Cardiac muscle cell (in vitro differentiated cells and primary cell): ENCODE measurements at regions not wholly inside any gene's neighbourhood (a gene's known extent, or its start where the extent isn't known, plus 50 kb on each side); places are given as distances from the start of the nearest gene placed in this dataset.

Experiments
- DNase-seq, 2 donors: peaks; one replicate each; pipeline versions ENCODE4 v3.0.0 to v3.0.0-alpha.2; 2010 to 2017; ENCODE audit warnings: low read depth in 1 of 2, low spot score in 1 of 2
- H3K27ac ChIP-seq: fragments of 200-600 bp; sonication (generic); 2 replicates; pipeline ENCODE4 v1.5.1; 2016
- H3K27me3 ChIP-seq: fragments of 200-600 bp; sonication (generic); 2 replicates; pipeline ENCODE4 v1.6.0; 2016; ENCODE audit warnings: control low read depth
- H3K36me3 ChIP-seq: fragments of 200-600 bp; sonication (generic); 2 replicates; pipeline ENCODE4 v1.5.1; 2016; ENCODE audit warnings: control low read depth
- H3K4me1 ChIP-seq: fragments of 200-600 bp; sonication (generic); 2 replicates; pipeline ENCODE4 v1.8.1; 2017; ENCODE audit warnings: low read depth, mild to moderate bottlenecking, mixed run types
- H3K4me3 ChIP-seq: fragments of 200-600 bp; sonication (generic); 2 replicates; pipeline ENCODE4 v1.5.1; 2016; ENCODE audit warnings: mild to moderate bottlenecking
- H3K9me3 ChIP-seq: fragments of 200-600 bp; sonication (generic); 2 replicates; pipeline ENCODE4 v1.5.1; 2017; ENCODE audit warnings: low read depth, mild to moderate bottlenecking, control low read depth
- TF ChIP-seq, protein P1 (sequence below): IDR thresholded peaks from 2 replicates; pipeline ENCODE4 v1.5.1; 2012; ENCODE audit warnings: low read depth, mild to moderate bottlenecking, low read length

DNA sequence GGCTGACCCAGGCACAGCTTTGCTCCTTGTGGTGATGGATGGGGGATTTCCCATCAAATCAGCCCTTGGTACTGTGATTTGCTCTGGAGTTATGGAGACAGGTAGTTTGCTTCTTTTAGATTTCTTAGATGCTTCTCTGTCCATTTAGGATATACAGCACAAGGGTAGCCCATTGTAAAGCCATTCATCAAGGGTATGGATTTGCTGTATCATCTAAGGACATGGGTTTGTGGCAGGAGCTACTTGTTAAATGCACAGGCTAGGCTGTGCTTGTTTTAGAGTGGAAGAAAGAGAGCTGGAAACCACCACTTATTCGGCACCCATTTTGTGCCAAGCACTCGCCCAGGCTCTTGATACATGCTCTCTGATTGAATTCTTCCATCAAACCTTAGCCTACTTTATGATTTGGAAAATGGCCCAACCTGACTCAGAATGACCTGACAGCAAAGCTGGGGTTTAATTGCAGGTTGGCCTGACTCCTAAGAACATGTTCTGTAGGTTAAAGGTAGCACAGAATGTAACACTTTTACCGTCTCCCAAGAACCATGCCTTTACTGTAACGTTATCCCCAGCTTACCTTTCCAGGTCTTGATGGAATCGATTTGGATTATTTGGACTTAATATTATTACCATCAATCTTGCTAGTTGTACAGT, 168.0 kb downstream of the SNX10 start:
- no peaks in the 10 kb centered on the region for H3K4me1 ChIP-seq
- H3K27me3 ChIP-seq = no peaks in the 10 kb centered on the region
- H3K36me3 ChIP-seq = no peaks in the 10 kb centered on the region
- H3K4me3 ChIP-seq = no peak overlapping the region
- no peak overlapping the region for H3K27ac ChIP-seq
- TF ChIP-seq, protein P1, sequence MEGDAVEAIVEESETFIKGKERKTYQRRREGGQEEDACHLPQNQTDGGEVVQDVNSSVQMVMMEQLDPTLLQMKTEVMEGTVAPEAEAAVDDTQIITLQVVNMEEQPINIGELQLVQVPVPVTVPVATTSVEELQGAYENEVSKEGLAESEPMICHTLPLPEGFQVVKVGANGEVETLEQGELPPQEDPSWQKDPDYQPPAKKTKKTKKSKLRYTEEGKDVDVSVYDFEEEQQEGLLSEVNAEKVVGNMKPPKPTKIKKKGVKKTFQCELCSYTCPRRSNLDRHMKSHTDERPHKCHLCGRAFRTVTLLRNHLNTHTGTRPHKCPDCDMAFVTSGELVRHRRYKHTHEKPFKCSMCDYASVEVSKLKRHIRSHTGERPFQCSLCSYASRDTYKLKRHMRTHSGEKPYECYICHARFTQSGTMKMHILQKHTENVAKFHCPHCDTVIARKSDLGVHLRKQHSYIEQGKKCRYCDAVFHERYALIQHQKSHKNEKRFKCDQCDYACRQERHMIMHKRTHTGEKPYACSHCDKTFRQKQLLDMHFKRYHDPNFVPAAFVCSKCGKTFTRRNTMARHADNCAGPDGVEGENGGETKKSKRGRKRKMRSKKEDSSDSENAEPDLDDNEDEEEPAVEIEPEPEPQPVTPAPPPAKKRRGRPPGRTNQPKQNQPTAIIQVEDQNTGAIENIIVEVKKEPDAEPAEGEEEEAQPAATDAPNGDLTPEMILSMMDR = no peak
- H3K9me3 ChIP-seq = no peaks in the 10 kb centered on the region
- no peak for DNase-seq

DNA sequence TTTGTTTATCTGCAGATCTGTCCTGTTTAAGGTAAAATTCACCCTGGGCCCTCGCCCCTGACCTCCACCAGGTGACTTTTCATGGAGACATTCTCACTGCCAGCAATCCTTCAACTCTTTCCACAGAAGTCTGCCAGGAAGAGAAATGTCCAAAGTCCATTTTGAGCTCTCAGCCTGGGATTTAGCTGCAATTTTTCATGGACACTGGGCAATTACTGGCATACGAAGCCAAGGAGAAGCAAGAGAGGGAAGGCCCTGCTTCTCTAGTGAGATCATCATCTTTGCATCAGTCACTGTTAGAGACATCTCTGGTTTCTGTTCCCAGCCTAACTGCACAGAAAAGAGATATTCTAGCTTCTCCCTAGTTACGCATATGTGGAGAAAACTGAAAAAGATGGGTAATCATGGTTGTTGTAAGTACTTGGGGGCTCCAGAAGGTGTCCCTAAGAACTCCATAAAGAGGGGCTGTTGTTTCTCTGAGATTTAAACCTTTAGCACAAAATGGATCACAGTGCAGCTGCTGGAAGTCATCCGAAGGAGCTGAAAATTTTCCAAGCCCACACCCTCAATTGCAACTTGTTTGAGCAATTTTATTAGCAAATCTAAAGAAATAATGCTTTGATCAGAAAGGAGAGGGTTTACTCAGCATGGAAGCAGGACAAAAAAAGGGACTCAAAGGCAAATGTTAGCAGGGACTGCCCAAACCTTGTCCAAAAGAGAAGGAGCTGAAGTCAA, 168.9 kb downstream of the SNX10 start:
- no peak overlapping the region for H3K4me3 ChIP-seq
- no peaks in the 10 kb centered on the region for H3K36me3 ChIP-seq
- DNase-seq = no peak
- TF ChIP-seq, protein P1 = no peak
- no peaks in the 10 kb centered on the region for H3K27me3 ChIP-seq
- H3K4me1 ChIP-seq = no peaks in the 10 kb centered on the region
- H3K9me3 ChIP-seq = no peaks in the 10 kb centered on the region
- H3K27ac ChIP-seq = no peak overlapping the region

DNA sequence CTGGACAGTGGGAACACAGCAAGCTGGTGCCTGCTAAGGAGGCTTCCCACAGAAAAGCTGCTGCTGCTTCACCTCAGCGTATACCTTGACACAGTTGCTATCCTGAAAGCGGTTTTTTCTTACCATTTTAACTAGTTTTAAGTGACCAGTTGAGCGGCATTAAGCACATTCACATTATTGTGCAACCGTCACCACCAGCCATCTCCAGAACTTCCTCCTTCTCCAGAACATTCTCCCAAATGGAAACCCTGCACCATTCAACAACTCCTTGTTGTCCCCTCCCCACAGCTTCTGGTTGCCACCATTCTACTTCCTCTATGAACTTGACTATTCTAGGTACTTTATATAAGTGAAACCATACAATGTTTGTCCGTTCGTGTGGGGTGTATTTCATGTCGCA, 169.9 kb downstream of the SNX10 start:
- no peaks in the 10 kb centered on the region for H3K4me1 ChIP-seq
- TF ChIP-seq, protein P1 = no peak
- H3K36me3 ChIP-seq = no peaks in the 10 kb centered on the region

DNA sequence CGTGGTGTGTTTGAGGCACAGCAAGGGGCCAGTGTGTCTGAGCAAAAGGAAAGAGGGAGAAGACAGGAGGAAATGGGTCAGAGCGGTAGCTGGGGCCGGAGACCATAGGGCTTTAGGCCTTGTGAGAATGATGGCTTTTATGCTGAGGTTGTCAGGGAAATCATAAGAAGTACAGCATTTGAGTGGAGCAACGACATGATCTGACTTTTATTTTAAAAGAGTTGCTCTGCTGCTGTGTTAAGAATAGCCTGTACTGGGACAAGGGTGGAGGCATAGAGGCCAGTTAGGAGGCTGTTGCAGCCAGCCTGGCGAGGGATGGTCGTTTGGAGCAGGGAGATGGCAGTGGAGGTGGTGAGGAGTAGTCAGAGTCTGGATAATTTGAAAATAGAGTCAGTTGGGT, 174.3 kb downstream of the SNX10 start:
- Histone ChIP-seq H3K4me3 (no peak overlapping the region), H3K27ac (no peak overlapping the region)
- TF ChIP-seq, protein P1 = no peak

More for the DNA sequence above, 169.9 kb downstream of the SNX10 start:
- Histone ChIP-seq H3K27me3 (no peaks in the 10 kb centered on the region), H3K27ac (no peak overlapping the region), H3K4me3 (no peak overlapping the region), H3K9me3 (no peaks in the 10 kb centered on the region)
- no peak for DNase-seq

DNA sequence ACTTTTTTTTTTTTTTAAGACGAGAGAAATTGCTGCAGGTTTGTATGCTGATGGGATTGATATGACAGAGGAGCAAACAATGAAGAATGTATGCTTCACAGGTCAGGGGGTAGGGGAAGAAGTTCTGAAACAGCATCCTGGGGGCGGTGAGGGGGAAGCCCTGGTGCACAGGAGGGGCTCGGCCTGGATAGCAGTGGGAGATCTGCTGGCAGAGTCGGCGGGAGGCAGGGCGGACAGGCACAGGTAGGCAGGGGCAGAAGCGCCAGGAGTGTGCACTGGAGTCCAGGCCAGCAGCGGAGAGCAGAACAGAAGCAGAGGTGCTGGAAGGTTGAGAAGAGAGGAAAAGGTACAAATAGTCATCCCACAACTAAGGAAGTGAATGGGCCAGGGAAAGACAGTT, 175.4 kb downstream of the SNX10 start:
- Histone ChIP-seq H3K27me3 (no peaks in the 10 kb centered on the region), H3K9me3 (no peaks in the 10 kb centered on the region), H3K4me3 (no peak overlapping the region), H3K27ac (no peak overlapping the region), H3K36me3 (no peaks in the 10 kb centered on the region), H3K4me1 (no peaks in the 10 kb centered on the region)
- DNase-seq = no peak
- TF ChIP-seq, protein P1 = no peak

More for the DNA sequence above, 174.3 kb downstream of the SNX10 start:
- Histone ChIP-seq H3K9me3 (no peaks in the 10 kb centered on the region), H3K4me1 (no peaks in the 10 kb centered on the region), H3K36me3 (no peaks in the 10 kb centered on the region), H3K27me3 (no peaks in the 10 kb centered on the region)
- DNase-seq = no peak
